GM18870 (cell line): ENCODE measurements at regions not wholly inside any gene's neighbourhood (a gene's known extent, or its start where the extent isn't known, plus 50 kb on each side); places are given as distances from the start of the nearest gene placed in this dataset.

ENCODE experiments used
- ATAC-seq: cut with Tn5 transposase; IDR thresholded peaks from one replicate; pipeline ENCODE4 v1.9.1; 2021; ENCODE audit warnings: moderate library complexity; ENCODE audit not compliant: unreplicated experiment

DNA sequence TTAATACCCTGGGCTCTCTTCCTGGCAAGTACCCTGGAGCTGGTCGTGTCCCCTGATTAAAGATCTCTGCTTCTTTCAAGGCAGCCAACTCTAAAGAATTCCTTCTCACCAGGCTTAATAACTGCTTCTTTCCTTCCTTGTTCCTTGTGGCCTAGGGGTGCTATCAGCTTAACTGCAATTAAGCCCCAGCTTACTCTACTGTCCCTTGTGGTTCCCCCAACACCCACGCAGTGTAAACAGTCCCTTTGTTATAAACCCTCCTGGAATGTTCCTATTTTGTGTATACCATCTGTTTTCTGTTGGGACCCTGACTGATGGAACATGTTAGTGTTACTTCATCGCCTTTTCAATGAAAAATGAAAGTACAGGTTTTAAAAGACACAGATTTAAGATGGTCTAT lies 126.4 kb upstream of the KIRREL3 start:
- no peak for ATAC-seq

DNA sequence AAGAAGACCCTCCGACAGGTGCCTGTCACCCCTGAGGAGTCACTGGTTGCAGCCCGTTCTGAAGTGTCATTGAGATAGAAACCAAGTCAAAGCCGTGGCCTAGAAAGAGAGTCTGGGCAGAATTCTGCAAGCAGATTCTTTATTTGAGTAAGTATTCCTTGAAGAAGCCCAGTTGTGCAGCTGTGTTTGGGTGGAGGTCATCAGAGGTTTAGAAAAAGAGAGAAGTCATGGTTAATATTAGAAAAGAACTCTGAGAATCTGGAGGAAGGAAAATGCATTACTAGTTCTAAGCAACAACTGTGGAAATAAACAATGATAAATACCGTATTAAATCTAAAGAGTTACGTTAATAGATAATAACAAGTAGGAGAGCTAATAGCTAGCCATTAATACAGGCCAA lies 118.8 kb upstream of the KIRREL3 start:
- no peak for ATAC-seq

DNA sequence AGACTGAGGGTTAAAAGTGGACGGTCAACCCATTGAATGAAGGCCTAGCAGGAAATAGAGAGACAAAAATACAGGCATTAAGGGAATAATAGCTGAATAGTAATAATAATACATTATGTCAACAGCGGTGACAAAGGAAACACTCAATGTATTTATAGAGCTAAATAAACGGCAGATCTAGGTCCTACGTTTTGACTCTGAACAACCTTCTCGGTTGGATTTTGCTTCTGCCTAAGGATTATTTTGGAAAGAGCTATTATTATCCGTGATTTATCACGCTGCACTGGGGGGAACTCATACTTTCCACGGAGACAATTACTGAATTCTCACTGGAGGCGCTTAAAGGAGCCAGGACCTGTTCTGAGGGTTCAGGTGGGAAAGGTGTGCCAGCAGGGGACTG lies 118.2 kb upstream of the KIRREL3 start:
- ATAC-seq = no peak

DNA sequence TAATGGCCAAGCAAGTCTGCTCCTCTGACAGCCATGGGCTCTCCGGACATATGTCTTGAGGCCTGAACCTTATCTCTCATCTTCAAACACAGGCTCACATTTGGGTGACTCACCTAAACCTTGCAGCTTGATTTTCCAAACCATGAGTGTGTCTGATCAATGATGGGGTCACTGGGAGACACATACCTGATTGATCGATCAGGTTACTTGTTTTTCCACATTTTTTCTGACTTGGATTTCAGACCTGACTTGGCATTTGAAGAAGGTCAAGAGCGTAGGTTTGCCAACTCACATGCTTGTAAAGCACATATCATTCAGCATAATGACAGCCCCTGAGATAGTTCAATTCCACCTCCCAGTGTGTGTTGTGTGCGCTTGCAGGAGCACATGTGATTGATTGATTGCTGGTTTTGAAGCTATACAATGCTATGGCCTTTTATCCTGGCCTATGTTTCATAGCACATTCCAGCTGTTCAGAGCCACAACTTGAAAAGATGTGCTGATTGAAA lies 116.7 kb upstream of the KIRREL3 start:
- ATAC-seq = no peak

DNA sequence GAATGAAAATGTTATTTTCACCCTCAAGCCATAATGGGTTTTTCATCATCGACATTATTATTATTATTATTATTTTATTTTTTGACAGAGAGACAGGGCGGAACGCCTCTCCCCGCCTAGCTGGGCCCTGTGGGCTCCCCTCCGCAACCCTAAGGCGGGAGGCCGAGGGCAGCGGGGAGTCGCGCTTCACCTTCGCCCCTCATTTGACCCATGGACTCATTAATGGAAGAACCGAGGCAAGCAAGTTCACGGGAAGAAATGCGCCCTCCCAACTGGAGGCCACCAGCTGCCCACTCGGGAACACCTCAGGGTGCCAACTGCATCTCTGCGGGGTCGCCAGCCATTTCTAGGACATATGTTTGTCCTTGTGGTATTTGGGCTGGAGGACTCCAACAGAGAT lies 115.3 kb upstream of the KIRREL3 start:
- no peak for ATAC-seq

DNA sequence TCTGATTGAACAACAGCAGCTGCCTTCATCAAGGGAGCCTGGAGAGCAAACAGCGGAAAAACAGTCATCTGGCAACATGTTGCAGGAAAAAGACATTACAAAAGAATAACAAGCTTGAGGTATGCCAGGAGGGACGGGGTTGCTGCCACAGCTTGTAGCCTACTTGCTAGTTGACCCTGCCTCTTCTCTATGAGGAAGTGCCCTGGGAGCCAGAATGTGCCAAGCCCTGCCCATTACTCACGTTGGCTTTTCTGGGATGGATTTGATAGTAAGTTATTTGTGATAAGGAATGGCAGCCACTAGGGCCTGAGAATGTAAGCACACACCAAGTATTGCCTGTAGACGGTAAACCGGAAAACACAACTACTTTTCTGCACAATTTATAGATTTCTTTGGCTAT lies 113.5 kb upstream of the KIRREL3 start:
- no peak for ATAC-seq

DNA sequence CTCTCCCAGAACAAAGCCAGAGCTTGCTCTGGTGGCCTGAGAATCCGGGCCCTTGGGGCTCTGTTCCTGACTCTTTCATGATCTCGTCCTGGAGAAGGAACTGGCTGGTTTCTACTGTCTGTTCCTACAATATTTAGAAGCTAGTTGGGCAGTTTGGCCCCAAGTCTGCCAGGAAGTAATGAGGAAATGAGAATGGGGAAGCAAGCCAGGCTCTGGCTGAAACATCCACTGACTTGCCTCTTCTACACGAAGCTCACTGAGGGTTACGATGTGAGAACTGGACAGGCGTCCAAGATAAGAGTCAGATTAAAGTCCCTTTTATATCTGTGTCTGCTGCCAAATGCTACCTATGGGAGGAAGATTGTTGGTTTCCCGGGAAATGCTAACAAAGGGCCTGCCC lies 110.0 kb upstream of the KIRREL3 start:
- no peak for ATAC-seq

DNA sequence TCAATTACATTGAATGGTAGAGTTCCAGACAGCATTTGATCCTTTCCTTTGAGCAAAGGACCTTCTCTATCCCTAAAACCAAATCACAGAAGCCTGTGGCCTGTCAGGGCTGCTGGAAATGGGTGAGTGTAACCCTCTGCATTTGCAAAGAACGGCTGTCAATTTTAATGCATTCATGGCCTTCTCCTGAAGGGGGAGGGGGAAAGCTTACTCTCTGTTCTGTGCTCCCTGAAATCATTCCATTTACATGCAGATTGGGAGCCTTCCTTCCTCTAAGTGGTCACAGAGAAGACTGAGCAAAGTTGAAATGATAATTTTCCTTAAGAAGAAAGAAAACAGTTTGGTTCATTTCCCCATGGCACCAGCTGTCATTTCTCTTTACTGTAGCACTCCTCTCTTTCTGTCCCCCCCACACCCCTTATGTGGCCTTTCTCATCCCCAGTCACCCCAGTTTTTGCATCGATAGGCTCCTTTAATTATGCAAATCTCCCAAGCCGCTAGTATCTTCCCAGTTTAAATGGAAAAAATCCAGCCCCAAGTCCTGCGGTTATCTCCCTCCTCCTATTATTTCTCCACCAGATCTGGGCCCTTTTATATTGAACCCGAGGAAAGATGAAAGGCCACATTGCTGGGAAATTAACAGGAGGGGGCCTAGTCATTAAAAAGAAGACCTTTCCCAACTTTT lies 109.4 kb upstream of the KIRREL3 start:
- ATAC-seq = no peak

DNA sequence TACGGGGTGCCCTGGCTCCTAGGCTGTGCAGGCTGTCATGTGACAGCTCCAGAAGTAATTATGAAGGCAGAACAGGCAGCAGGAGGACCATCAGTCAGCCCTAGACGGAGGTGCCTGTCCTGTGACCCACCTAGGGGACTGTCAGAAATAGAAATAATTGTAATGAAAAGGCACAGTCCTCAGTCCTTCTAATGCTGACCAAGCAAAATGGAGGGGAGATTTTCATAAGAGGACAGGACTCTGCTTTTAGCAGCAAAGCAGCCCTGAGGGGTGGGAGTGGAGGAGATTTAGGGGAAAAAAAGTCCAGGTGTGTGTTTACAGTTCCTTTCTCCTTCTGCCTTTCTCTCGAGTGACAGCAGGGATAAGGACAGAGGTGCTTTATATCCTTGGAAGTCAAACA lies 108.3 kb upstream of the KIRREL3 start:
- no peak for ATAC-seq

DNA sequence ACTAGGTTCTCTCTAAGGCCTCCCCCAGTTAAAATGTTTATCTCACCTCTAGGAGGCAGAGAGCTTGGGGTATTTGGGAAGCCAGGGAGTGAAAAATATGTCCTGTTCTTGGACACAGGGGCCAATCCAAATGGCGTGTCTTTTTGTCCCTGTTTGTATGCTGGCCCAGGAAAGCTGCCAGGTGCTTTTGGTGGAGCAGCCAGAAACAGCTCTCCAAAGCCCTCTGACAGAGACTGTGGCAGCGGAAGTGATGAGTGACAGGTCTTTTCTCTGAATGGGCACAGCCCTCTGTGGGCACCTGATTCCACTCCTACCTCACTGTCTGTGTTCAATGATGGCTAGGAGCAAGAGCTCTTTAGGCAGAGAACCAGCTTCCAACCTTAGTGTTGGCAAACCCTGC lies 106.4 kb upstream of the KIRREL3 start:
- ATAC-seq = no peak

DNA sequence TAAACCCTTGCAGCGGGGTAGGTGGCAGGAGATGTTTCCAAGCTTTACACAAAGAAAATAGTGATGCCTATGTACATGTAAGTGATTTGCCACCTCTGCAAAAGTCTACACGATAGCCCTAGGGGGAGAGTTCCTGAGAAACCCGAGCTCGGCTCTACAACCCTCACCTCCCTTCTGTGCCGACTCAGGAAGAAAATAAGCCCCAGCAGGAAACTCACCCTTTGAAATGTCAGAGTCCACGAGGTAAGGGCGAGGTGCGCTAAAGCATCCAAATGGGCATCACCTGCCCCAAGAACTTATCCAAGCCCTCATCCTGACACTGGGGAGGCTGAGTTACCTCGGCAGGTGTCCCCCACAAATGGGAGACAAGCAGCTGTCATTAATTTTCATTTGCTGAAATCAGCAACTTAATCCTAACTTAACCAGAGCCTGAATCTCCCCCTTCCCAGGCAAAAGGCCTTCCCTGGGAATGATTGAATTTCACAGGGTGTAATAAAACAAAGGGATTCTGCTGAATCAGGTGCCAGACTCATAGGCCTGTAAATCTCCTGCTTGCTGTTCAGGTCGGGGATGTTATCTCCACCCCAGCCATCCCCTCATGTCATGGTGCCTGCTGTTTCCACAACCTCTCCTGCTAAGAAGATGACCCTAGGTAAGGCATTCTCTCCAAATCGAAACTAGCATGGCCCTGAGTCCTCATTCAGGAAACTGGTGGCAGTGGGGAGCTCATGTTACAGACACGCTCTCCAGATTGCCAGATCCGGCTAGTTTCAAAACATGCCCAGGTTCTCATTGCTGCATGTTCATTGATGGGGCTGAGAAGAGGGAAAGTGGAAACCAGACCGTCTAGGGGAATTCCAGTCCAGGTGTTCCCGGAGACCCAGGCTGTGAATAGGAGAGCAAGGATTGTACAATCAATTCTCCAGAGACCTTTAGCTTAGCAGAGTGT lies 105.3 kb upstream of the KIRREL3 start:
- ATAC-seq = no peak

DNA sequence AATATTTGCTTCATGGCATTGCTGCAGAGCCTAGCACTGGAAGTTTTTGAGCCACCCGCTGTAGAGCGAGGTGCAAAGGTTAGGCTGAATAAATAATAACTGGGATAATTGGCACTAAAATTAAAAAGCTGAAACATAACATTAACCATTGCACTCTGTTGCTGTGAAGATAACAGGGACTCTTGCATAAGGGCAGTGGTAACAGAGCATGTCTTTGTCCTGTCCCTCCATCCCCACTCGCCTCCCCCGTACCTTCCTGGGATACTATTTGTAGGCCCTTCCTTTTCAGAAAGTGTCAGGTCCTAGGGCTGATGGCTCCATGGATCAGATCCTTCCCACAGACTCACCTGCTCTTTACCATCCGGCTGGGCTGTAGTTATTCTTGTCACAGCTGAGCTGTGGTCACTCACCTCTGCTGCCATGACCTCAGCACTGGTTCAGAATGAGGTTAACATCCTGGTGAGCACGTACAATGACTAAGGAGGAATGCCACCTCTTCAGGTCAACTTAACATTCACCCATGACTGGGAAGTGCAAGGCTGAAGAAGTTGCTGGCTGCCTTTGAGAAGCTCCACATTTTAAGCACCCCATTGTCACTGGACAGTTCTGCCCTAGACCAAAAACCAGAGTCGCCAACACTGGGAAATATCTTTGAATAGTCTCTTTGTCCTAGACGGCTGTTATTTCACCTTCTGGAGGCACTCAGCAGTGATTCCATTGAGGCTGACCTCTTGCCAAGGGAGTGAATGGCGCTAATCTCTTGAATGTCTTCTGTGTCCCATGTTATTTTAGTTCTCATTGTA lies 103.2 kb upstream of the KIRREL3 start:
- no peak for ATAC-seq

DNA sequence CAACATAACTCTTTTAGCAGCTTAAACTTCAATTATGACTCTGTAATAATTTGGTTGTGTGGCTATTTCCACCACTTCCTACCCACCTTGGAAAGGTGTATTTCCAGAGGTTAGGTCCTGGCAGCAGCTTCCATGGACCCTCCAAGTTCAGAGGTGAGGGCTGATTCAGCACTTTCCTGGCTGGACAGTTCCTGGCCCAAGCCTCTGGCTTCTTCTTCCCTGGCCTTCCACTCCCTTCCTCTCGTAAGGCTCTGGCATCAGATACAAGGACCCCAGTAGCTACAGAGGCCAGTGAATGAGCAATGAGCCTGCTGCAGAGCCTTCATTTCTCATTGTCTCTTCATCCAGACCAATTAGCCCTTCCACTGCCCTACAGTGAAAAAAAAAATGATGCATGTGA lies 98.1 kb upstream of the KIRREL3 start:
- ATAC-seq = no peak

DNA sequence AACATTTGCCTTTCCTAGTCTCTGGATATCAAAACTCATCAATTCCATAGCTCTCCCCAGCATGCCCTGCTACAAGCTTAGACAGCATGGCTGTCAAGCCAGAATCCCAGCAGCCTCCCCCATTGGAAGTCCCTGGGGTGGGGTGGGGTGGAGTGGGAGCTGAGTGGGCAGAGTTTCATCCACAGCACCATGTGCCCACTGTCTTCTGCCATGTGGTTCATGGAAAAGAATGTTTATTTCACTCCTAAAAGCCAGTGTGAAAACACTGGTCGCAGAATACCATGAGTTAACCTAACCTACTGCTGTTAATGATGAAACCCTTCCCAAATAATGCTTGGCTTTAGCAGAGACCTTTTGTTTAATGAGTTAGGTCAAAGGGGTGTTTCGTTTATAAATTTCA lies 80.2 kb upstream of the KIRREL3 start:
- no peak for ATAC-seq

DNA sequence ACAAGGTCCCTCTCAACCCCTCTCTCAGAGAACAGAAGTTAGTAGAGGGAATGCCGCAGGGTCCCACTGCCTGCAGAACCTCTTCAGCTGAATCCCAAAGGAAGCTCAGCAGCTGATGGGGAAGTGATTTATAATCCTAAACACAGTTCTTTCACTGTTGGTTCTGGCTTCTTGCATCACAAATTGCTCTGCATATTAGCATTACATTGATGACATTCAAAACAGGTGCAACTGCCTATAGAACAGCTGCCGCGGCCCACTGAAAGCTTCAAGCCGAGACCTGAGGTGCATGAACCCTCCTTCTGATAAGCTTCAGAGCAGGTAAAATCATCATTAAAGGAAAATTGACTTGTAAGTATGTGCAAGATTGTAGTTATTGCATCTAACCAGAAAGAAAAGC lies 75.2 kb upstream of the KIRREL3 start:
- ATAC-seq = no peak

DNA sequence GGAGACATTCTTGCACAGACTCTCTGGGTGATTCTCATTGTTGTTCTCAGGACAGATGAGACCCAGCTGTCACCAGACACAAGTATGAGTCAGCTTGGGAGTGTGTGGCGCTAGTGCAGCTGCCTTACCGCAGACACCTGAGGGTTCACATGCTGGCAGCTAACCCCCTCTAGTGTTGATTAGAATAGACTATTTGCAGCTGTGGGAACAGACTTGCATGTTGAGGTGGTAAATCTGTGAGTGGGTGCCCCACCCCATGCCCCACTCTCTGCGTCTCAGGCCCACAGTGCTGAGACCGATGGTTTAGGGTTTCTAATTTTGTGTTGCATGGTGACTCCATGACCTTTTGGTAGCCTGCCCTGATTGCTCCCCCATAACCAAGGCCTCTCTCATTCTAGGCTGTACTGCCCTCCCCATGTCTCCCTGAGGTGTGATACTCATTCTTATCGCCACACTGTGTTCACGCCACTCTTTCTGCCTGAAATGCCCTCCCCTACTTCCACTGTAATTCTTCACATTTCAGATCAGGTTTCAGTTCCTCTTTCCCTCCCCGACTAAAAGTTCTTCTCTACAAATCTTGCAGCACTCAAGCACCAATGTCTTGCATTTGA lies 73.7 kb upstream of the KIRREL3 start:
- ATAC-seq = peak; percentile 93

DNA sequence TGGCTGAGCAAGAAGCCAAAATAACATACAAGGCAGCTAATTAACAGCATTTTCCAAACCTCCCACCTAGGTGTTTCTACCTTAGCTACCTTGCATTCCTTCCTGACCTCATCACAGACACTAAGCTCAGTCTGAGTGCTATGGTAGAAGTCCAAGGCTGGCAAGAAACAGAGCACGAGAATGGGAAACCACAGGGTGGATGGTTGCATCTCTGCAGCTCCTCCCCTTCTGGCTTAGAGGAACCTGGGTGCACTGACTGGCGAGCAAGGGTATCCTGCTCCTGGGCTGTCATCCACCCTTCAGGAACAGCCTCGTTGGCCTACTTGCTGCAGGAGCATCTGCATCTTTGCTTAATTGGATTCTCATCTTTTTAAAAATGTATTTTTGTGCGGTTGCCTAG lies 73.1 kb upstream of the KIRREL3 start:
- no peak for ATAC-seq

DNA sequence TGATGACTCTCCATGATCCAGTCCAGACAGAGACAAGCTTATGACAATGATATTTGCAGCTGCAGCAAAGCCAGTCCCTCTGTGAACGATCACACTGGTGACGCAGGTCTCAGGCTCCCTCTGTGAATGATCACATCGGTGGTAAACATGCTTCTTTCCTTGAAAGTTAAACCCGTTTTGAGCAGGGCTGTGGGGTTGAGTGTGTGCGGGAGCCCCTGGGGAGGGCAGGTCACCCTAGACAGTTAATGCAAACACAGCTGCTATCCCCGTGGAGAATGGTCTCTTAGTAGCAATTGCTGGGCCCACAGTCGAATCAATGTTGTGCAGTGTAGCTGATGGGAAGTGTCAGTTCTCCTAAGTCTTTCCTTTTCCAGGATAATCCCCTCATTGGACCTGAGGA lies 71.0 kb upstream of the KIRREL3 start:
- ATAC-seq = no peak

DNA sequence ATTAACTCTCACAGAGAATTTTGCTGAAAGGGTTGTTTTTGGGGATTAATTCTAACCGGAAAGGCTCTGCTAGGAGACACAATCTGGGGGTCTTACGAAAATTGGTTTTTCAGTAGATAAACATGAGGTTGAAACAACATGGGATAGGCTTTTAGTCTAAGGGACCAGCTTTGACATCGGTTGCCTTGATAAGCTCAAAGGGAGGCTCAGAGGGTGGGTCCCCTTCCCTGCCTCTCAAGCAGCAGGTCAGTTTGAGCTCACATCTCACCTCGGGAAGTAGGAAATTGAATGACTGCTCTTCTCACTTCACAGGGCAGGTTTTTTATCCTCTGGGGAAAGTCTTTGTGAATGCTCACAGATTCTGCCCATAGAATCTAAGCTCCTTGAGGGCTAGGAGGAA lies 70.2 kb upstream of the KIRREL3 start:
- no peak for ATAC-seq

DNA sequence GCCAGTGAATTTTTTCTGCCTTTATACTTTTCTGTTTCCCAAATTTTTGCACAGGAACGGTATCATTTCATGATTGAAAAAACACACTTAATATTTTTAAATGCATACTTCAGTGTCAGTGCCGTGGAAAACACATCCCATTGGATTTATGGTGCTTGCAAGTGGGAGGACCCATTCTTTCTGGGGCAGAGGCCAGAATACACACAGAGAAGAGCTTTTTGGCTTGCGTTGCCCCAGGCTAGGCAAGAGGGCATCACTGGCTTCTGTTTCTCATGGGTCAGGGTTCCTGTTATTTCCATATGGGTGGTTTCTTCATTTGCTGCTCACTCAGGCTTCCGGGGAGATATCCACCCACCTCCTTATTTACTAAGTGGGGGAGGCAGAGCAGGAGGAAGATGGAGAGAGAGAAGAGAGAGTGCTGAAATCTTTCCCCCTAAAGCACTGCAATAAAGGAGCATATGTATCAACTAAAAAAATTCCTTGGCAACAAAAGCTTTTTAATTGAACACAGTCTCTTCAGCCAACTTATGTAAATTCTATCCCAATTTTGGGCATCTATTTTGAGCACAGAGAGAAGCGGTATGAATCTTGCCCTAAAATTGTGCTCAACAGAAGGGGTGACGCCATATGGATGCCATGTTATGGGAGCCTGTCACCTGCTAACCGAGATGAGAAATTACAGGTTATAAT lies 66.0 kb upstream of the KIRREL3 start:
- ATAC-seq = no peak
